Hepatocyte (in vitro differentiated cells): ENCODE measurements at regions not wholly inside any gene's neighbourhood (a gene's known extent, or its start where the extent isn't known, plus 50 kb on each side); places are given as distances from the start of the nearest gene placed in this dataset.
"Not testable (repeated sequence)": the region's sequence is repeated elsewhere in the genome, so short reads cannot be mapped to it uniquely, and the experiment has no call there.

Experiments used
- DNase-seq: peaks from one replicate; pipeline ENCODE4 v3.0.0-alpha.2; 2016; ENCODE audit warnings: low spot score
- H2AFZ ChIP-seq: fragments of 200-600 bp; sonication (generic); 2 replicates; pipeline ENCODE4 v1.6.0; 2016; ENCODE audit warnings: antibody characterized with exemption, mild to moderate bottlenecking
- H3K27ac ChIP-seq: fragments of 200-600 bp; sonication (generic); 2 replicates; pipeline ENCODE4 v1.5.1; 2016; ENCODE audit warnings: mild to moderate bottlenecking
- H3K27me3 ChIP-seq: fragments of 200-600 bp; sonication (generic); 2 replicates; pipeline ENCODE4 v1.6.1; 2016
- H3K36me3 ChIP-seq: fragments of 200-600 bp; sonication (generic); replicated peaks from 2 replicates; pipeline ENCODE4 v1.5.1; 2016; ENCODE audit warnings: low read depth; ENCODE audit not compliant: insufficient read depth
- H3K4me1 ChIP-seq: fragments of 200-600 bp; sonication (generic); 2 replicates; pipeline ENCODE4 v1.5.1; 2016; ENCODE audit warnings: mild to moderate bottlenecking, moderate library complexity; ENCODE audit not compliant: insufficient read depth
- H3K4me2 ChIP-seq: fragments of 200-600 bp; sonication (generic); 2 replicates; pipeline ENCODE4 v1.6.0; 2016
- H3K4me3 ChIP-seq: fragments of 200-600 bp; sonication (generic); 2 replicates; pipeline ENCODE4 v1.5.1; 2016; ENCODE audit warnings: mild to moderate bottlenecking
- H3K79me2 ChIP-seq: fragments of 200-600 bp; sonication (generic); 2 replicates; pipeline ENCODE4 v1.6.0; 2017; ENCODE audit warnings: mild to moderate bottlenecking
- H3K9me2 ChIP-seq: fragments of 200-600 bp; sonication (generic); replicated peaks from 2 replicates; pipeline ENCODE4 v1.6.0; 2017; ENCODE audit warnings: mild to moderate bottlenecking; ENCODE audit not compliant: insufficient read depth
- H3K9me3 ChIP-seq: fragments of 200-600 bp; sonication (generic); 2 replicates; pipeline ENCODE4 v1.5.1; 2016; ENCODE audit warnings: low read depth, mild to moderate bottlenecking
- H4K20me1 ChIP-seq: fragments of 200-600 bp; sonication (generic); 2 replicates; pipeline ENCODE4 v1.6.0; 2016; ENCODE audit warnings: mild to moderate bottlenecking; ENCODE audit not compliant: insufficient read depth, poor library complexity, severe bottlenecking
- CTCF ChIP-seq: fragments of 200-600 bp; sonication (generic); IDR thresholded peaks from 2 replicates; pipeline ENCODE4 v1.5.1; 2016; ENCODE audit warnings: antibody characterized with exemption, mild to moderate bottlenecking; ENCODE audit not compliant: poor library complexity
- EZH2 ChIP-seq: fragments of 200-600 bp; sonication (generic); IDR thresholded peaks from 2 replicates; pipeline ENCODE4 v1.6.1; 2016; ENCODE audit warnings: antibody characterized with exemption, mild to moderate bottlenecking, borderline replicate concordance
- EZH2phosphoT487 ChIP-seq: fragments of 200-600 bp; sonication (generic); IDR thresholded peaks from one replicate; pipeline ENCODE4 v1.6.1; 2018; ENCODE audit warnings: antibody characterized with exemption, mild to moderate bottlenecking, low read depth, moderate library complexity; ENCODE audit not compliant: unreplicated experiment, severe bottlenecking
- WGBS: methylation state at CpG from one replicate; pipeline ENCODE4 v1.1.6; 2016; ENCODE audit warnings: low lambda C conversion rate; ENCODE audit errors: missing lambda C conversion rate; 5-methylcytosine and 5-hydroxymethylcytosine counted together

GRCh38 chr15:98085003-98085639 is 124.6 kb downstream of the ARRDC4 start:
- H3K27me3 ChIP-seq: no peaks in the 10 kb centered on the region
- no peaks in the 10 kb centered on the region for H3K9me3 ChIP-seq
- no peaks in the 10 kb centered on the region for H3K79me2 ChIP-seq
- WGBS: 7% methylated on average over 2 of the region's 2 CpGs
- H3K27ac ChIP-seq: no peak overlapping the region
- H2AFZ ChIP-seq: no peak overlapping the region
- H4K20me1 ChIP-seq: no peaks in the 10 kb centered on the region
- H3K9me2 ChIP-seq: no peaks in the 10 kb centered on the region
- H3K4me3 ChIP-seq: no peak overlapping the region
- DNase-seq: peak; percentile 75
- TF ChIP-seq EZH2 (no peak), CTCF (peak; percentile 73), EZH2phosphoT487 (no peak)
- no peak overlapping the region for H3K4me2 ChIP-seq
- no peaks in the 10 kb centered on the region for H3K36me3 ChIP-seq
- no peaks in the 10 kb centered on the region for H3K4me1 ChIP-seq

GRCh38 chr15:98088307-98088945 is 127.9 kb downstream of the ARRDC4 start:
- not testable (repeated sequence) for H4K20me1 ChIP-seq, H3K9me3 ChIP-seq, H3K4me1 ChIP-seq, H2AFZ ChIP-seq, H3K27me3 ChIP-seq, DNase-seq, H3K27ac ChIP-seq, H3K9me2 ChIP-seq, H3K79me2 ChIP-seq, H3K36me3 ChIP-seq, H3K4me3 ChIP-seq, H3K4me2 ChIP-seq
- 99% methylated on average over 11 of the region's 35 CpGs for WGBS

- not testable (repeated sequence) for H3K27me3 ChIP-seq, H3K9me3 ChIP-seq, H3K9me2 ChIP-seq, H3K4me2 ChIP-seq, H3K36me3 ChIP-seq, DNase-seq, H3K4me1 ChIP-seq, H4K20me1 ChIP-seq, H3K79me2 ChIP-seq, H3K4me3 ChIP-seq, H3K27ac ChIP-seq, H2AFZ ChIP-seq
- WGBS: 83% methylated on average over 3 of the region's 9 CpGs
These were observed 128.8 kb downstream of the ARRDC4 start for GRCh38 chr15:98089352-98089751.

GRCh38 chr15:98097986-98098385 is 137.5 kb downstream of the ARRDC4 start:
- WGBS: 77% methylated on average over 2 of the region's 2 CpGs
- DNase-seq, H3K4me1 ChIP-seq, H3K4me3 ChIP-seq, H2AFZ ChIP-seq, H3K9me3 ChIP-seq, H3K4me2 ChIP-seq, H3K79me2 ChIP-seq, H3K27me3 ChIP-seq, H3K27ac ChIP-seq, H4K20me1 ChIP-seq, H3K9me2 ChIP-seq, H3K36me3 ChIP-seq: not testable (repeated sequence)

GRCh38 chr15:98100606-98101005 is 140.1 kb downstream of the ARRDC4 start:
- not testable (repeated sequence) for H3K9me3 ChIP-seq, H2AFZ ChIP-seq, H3K27me3 ChIP-seq, H3K4me2 ChIP-seq, H4K20me1 ChIP-seq, H3K4me1 ChIP-seq, H3K36me3 ChIP-seq, H3K27ac ChIP-seq, H3K9me2 ChIP-seq, DNase-seq, H3K79me2 ChIP-seq, H3K4me3 ChIP-seq
- WGBS: 54% methylated on average over 6 of the region's 6 CpGs
